Fibroblast of lung (primary cell): ENCODE measurements at regions not wholly inside any gene's neighbourhood (a gene's known extent, or its start where the extent isn't known, plus 50 kb on each side); places are given as distances from the start of the nearest gene placed in this dataset.

Experiments
- DNase-seq, 2 donors: peaks; one replicate each; pipeline versions ENCODE4 v3.0.0 to v3.0.0-alpha.2; 2010; ENCODE audit warnings: low read depth in 2 of 2
- H2AFZ ChIP-seq: 2 replicates; pipeline ENCODE4 v1.5.1; 2012; ENCODE audit warnings: low read length, control low read depth, inconsistent platforms
- H3K27ac ChIP-seq: 2 replicates; pipeline ENCODE4 v1.5.1; 2011; ENCODE audit warnings: low read length, control low read depth; ENCODE audit not compliant: insufficient read depth
- H3K27me3 ChIP-seq: 2 replicates; pipeline ENCODE4 v1.5.1; 2011; ENCODE audit warnings: mild to moderate bottlenecking, low read length; ENCODE audit not compliant: control insufficient read depth, insufficient read depth
- H3K36me3 ChIP-seq: 2 replicates; pipeline ENCODE4 v1.5.1; 2011; ENCODE audit warnings: low read length; ENCODE audit not compliant: control insufficient read depth, insufficient read depth
- H3K4me1 ChIP-seq: 2 replicates; pipeline ENCODE4 v1.5.1; 2011; ENCODE audit warnings: low read length; ENCODE audit not compliant: control insufficient read depth, insufficient read depth; ENCODE audit errors: extremely low read depth
- H3K4me2 ChIP-seq: 2 replicates; pipeline ENCODE4 v1.5.1; 2011; ENCODE audit warnings: low read length, control low read depth; ENCODE audit not compliant: insufficient read depth; ENCODE audit errors: extremely low read depth
- H3K4me3 ChIP-seq, 4 experiments: fragments of 200-600 bp in 1 of 4; sonication (generic) in 1 of 4; replicated peaks in 1 of 4; 2 replicates each; pipeline ENCODE4 v1.5.1; 2011 to 2016; ENCODE audit warnings: low read length in 4 of 4, low read depth in 3 of 4, mild to moderate bottlenecking in 3 of 4, control low read depth in 2 of 4, inconsistent platforms in 1 of 4, mixed read lengths in 1 of 4; ENCODE audit not compliant: insufficient read depth in 1 of 4; ENCODE audit errors: control extremely low read depth in 1 of 4
- H3K79me2 ChIP-seq: 2 replicates; pipeline ENCODE4 v1.5.1; 2012; ENCODE audit warnings: mild to moderate bottlenecking, low read length, inconsistent platforms; ENCODE audit not compliant: control insufficient read depth, insufficient read depth
- H3K9ac ChIP-seq: 2 replicates; pipeline ENCODE4 v1.5.1; 2011; ENCODE audit warnings: mild to moderate bottlenecking, low read length, control low read depth; ENCODE audit not compliant: insufficient read depth
- H3K9me3 ChIP-seq: 2 replicates; pipeline ENCODE4 v1.5.1; 2012; ENCODE audit warnings: low read depth, low read length; ENCODE audit not compliant: control insufficient read depth, insufficient read depth
- H4K20me1 ChIP-seq: 2 replicates; pipeline ENCODE4 v1.5.1; 2011; ENCODE audit warnings: low read length; ENCODE audit not compliant: control insufficient read depth, insufficient read depth; ENCODE audit errors: extremely low read depth
- CTCF ChIP-seq, 2 donors: IDR thresholded peaks in 1 of 2; conservative IDR thresholded peaks in 1 of 2; 1 replicate in 1 of 2; 2 replicates in 1 of 2; pipeline ENCODE4 v1.5.1; 2011 to 2012; ENCODE audit warnings: low read length in 2 of 2, control low read depth in 1 of 2, inconsistent platforms in 1 of 2, low read depth in 1 of 2, mild to moderate bottlenecking in 1 of 2
- EZH2 ChIP-seq: IDR thresholded peaks from 2 replicates; pipeline ENCODE4 v1.5.1; 2012; ENCODE audit warnings: low read length, control low read depth, mild to moderate bottlenecking; ENCODE audit errors: missing control alignments

DNA sequence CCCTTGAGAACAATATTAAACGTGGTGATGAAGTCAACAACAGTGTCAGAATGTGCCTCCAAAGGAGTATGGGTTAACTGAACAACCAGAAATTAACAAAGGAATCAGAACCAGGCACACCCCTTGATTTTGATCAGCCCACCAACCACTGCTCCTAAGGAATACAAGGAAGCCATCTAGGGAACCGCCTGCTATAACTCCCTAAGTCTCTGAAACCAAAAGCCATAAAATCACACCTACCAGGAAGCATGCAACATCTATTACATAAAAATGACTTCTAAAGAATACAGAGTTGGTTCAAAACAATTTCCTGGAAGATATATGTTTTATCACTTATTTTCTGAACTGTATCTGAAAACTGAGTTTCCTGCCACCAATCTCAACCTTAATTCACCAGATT is 360.0 kb downstream of the EPHA4 start:
- TF ChIP-seq EZH2, result no peak
- TF ChIP-seq CTCF (conservative IDR thresholded peaks at IDR 0.05 in 1 of 2, IDR thresholded peaks at IDR 0.05 in 1 of 2; ENCODE audit: low read depth in 1 of 2, low read length in 2 of 2), result no peak
- DNase-seq, result no peak
- no peaks in the 10 kb centered on the region for H3K27me3 ChIP-seq
- no peaks in the 10 kb centered on the region for H3K36me3 ChIP-seq
- no peak overlapping the region for H3K27ac ChIP-seq
- H3K4me1 ChIP-seq, result no peaks in the 10 kb centered on the region
- no peaks in the 10 kb centered on the region for H3K9me3 ChIP-seq
- H2AFZ ChIP-seq, result no peak overlapping the region
- H3K9ac ChIP-seq, result no peak overlapping the region
- H3K79me2 ChIP-seq, result no peaks in the 10 kb centered on the region
- H3K4me3 ChIP-seq, result no peak overlapping the region
- no peaks in the 10 kb centered on the region for H4K20me1 ChIP-seq
- no peak overlapping the region for H3K4me2 ChIP-seq

GRCh38 chr2:221215487-221215886 is 356.6 kb downstream of the EPHA4 start:
- no peak overlapping the region for H3K9ac ChIP-seq
- no peak overlapping the region for H2AFZ ChIP-seq

DNA sequence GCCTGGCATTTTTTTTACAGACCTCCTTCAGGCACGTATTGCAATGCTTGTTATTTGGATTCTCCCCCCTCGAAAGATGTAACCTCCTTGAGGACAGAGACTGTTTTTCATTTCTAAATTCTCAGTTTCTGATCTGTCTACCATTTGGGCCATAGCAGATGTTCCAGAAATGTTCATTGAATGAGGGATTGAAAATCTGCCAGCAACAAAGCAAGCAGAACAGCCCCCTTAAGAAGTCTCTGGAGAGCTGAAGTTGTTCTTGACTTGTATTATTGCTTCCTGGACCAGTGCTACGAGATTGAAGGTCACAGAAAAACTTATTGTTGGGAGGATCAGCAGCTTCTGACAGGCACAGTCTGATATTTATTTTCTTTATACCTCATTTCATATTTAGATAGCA is 355.5 kb downstream of the EPHA4 start:
- H3K9me3 ChIP-seq, result no peaks in the 10 kb centered on the region
- H3K4me3 ChIP-seq, result no peak overlapping the region
- H2AFZ ChIP-seq, result no peak overlapping the region
- H3K27ac ChIP-seq, result no peak overlapping the region
- no peaks in the 10 kb centered on the region for H3K27me3 ChIP-seq
- no peaks in the 10 kb centered on the region for H3K4me1 ChIP-seq
- H3K79me2 ChIP-seq, result no peaks in the 10 kb centered on the region
- TF ChIP-seq EZH2, result no peak
- no peak for TF ChIP-seq CTCF (conservative IDR thresholded peaks at IDR 0.05 in 1 of 2, IDR thresholded peaks at IDR 0.05 in 1 of 2; ENCODE audit: low read depth in 1 of 2, low read length in 2 of 2)
- no peak overlapping the region for H3K9ac ChIP-seq
- no peak overlapping the region for H3K4me2 ChIP-seq
- DNase-seq, result no peak
- H4K20me1 ChIP-seq, result no peaks in the 10 kb centered on the region
- no peaks in the 10 kb centered on the region for H3K36me3 ChIP-seq

More at GRCh38 chr2:221215487-221215886, 356.6 kb downstream of the EPHA4 start:
- Histone ChIP-seq H3K9me3 (no peaks in the 10 kb centered on the region), H3K27ac (no peak overlapping the region), H3K4me2 (no peak overlapping the region), H4K20me1 (no peaks in the 10 kb centered on the region), H3K4me3 (no peak overlapping the region), H3K79me2 (no peaks in the 10 kb centered on the region), H3K36me3 (no peaks in the 10 kb centered on the region), H3K4me1 (no peaks in the 10 kb centered on the region), H3K27me3 (no peaks in the 10 kb centered on the region)
- TF ChIP-seq EZH2 (no peak), CTCF (conservative IDR thresholded peaks at IDR 0.05 in 1 of 2, IDR thresholded peaks at IDR 0.05 in 1 of 2; ENCODE audit: low read depth in 1 of 2, low read length in 2 of 2) (no peak)
- no peak for DNase-seq
